ENCODE measurements at regions not wholly inside any gene's neighbourhood (a gene's known extent, or its start where the extent isn't known, plus 50 kb on each side); places are given as distances from the start of the nearest gene placed in this dataset.

GRCh38 chr16:8080817-8081216, 509.5 kb downstream of the TMEM114 start:
- TF ChIP-seq, protein P1, sequence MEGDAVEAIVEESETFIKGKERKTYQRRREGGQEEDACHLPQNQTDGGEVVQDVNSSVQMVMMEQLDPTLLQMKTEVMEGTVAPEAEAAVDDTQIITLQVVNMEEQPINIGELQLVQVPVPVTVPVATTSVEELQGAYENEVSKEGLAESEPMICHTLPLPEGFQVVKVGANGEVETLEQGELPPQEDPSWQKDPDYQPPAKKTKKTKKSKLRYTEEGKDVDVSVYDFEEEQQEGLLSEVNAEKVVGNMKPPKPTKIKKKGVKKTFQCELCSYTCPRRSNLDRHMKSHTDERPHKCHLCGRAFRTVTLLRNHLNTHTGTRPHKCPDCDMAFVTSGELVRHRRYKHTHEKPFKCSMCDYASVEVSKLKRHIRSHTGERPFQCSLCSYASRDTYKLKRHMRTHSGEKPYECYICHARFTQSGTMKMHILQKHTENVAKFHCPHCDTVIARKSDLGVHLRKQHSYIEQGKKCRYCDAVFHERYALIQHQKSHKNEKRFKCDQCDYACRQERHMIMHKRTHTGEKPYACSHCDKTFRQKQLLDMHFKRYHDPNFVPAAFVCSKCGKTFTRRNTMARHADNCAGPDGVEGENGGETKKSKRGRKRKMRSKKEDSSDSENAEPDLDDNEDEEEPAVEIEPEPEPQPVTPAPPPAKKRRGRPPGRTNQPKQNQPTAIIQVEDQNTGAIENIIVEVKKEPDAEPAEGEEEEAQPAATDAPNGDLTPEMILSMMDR (optimal IDR thresholded peaks at IDR 0.05 in 1 of 3, IDR thresholded peaks at IDR 0.05 in 1 of 3, conservative IDR thresholded peaks at IDR 0.05 in 1 of 3; ENCODE audit: extremely low read depth in 1 of 3, insufficient read depth in 2 of 3, low read length in 3 of 3): no peak
- TF ChIP-seq EZH2 (IDR thresholded peaks at IDR 0.05; ENCODE audit: low read length): no peak
